ENCODE measurements at regions not wholly inside any gene's neighbourhood (a gene's known extent, or its start where the extent isn't known, plus 50 kb on each side); places are given as distances from the start of the nearest gene placed in this dataset.

DNA sequence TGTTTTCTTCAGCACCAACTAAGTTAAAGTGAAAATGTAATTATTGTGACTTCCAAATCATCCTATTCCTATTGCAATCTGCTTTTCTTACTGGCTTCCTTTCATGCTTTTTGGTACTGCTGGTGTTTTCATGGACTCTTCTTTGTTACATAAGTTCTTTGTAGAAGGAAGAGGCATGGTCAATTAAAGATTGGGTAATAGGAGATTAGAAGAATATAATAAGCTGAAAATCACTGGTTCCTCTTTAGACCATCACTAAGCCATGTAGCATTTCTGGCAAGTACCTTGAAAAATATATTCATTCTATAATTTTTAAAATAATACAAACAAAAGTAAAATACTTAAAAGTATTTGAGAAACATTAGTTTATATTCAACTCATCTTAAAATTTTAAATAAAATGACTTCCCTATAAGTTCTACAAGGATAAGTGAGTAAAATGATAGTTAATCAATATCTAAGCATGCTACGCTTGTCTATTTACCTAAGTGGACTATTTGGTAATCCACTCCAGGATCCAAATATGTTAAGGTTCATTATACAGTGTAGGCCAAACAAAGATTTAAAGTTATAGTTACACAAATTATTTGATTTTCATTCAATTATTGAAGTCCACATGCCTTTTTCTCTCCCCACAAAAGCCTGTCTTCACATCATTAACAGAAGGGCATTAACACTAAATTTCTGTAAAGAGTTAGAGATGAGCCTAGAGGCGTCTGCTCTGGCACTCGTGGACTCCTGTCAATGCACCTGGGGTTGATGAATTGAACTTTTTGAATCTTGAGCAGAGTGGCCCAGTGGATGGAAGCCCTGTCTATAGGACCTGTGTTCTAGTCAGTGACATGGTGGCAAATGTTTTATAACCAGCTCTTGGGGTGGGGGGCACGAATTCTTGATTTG is 408.1 kb downstream of the INHBA start:
- no peak for DNase-seq (ENCODE audit: low spot score)

DNA sequence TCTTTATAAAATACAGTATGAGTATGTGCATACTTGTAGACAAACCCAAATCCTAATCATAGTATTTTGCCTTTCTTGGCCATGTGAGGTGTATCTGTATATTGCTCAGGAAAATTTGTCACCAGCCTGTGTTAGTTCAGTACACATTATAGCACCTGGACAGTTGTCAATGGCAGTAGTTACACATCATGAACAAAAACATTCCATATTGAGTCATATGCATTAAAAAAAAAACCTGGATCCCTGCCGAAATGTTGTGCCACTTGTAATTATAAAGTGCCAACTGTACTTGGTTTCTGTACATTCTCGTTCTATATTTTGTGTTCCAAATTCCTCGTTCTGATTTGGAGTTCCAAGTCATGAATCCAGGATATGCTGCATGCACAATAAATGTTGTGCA is 410.4 kb downstream of the INHBA start:
- DNase-seq (ENCODE audit: low spot score): no peak

GRCh38 chr7:41287559-41288335 is 415.1 kb downstream of the INHBA start:
- no peak for DNase-seq (ENCODE audit: low spot score)

- DNase-seq (ENCODE audit: low spot score): no peak
These were observed 422.4 kb downstream of the INHBA start for GRCh38 chr7:41280491-41280890.

- DNase-seq (ENCODE audit: low spot score): no peak
These were observed 425.3 kb downstream of the INHBA start for GRCh38 chr7:41277561-41277960.

DNA sequence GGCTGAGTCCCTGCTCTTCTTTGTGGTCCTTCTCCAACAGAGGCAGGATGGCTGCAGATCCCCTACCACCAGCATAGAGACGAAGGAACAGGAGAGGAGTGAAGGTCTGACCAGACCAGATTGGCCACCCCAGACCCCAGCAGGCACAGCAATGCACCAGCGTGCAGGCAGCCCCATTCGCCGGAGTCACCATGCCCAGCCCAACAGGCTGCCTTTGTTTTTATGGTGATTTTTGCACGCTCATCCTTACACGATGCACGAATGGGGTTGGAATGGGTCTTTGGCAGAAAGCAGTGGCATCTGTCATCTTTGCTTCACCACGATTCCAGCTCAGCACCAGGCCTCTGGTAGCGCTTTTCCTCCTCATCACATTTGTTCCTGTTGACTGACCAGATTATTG is 427.6 kb downstream of the INHBA start:
- no peak for DNase-seq (ENCODE audit: low spot score)

DNA sequence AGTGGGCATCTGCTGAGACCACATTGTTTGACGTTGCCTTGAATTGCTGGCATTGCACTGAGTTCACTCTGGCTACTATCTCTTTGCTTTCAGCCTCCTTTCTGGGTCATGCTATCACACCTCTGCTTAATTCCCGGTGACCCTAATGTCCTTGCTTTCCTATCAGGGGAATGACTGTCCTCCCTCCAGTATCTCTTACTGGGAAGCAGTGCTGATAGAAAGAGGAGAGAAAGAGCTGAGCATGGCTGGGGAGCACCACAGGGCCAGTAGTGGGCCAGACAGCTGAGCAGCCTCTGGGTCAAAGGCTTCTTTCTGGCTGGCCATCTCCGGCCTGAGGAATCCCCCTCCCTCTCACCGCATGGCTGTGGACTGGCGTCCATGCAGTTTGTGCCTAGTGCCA is 428.7 kb downstream of the INHBA start:
- no peak for DNase-seq (ENCODE audit: low spot score)

- no peak for DNase-seq (ENCODE audit: low spot score)
These were observed 430.2 kb downstream of the INHBA start for GRCh38 chr7:41272664-41273063.

DNA sequence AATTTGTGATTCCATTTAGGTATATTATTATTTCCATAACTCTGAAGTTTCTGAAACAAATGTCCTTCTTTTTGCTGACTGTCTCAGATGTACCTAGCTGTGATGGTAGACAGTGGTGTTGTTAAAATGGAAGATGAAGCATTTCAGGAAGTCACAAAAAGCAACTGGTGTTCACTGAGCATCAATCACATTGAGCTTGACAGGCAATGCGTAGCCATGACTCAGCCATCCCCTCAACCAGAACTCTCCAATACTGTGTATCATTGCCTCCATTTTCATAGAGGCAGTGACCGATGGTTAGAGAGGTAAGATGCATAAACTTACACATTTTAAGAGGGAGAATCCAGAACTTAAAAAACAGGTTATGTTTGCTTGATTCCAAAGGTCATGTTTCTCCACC is 434.0 kb downstream of the INHBA start:
- no peak for DNase-seq (ENCODE audit: low spot score)

DNA sequence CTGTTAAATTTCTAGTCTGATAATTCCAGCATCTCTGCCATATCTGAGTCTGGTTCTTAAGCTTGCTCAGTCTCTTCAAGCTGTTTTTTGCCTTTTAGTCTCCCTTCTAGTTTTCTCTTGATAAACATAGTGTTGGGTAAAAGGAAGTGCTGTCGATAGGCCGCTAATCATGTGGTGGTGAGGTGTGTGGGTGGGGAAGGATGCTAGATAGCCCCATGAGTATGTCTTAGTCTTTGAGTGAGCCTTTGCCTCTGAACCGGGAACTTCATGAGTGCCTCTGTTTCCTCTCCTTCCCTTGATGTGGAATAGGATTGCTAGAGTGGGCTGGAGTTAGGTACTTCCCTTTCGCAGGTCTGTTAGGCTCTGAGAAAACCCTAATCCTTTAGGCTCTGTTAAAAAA is 441.8 kb downstream of the INHBA start:
- no peak for DNase-seq (ENCODE audit: low spot score)

- no peak for DNase-seq (ENCODE audit: low spot score)
These were observed 445.2 kb downstream of the INHBA start for GRCh38 chr7:41257660-41258059.

GRCh38 chr7:41256186-41256945 is 446.5 kb downstream of the INHBA start:
- no peak for DNase-seq (ENCODE audit: low spot score)

- DNase-seq (ENCODE audit: low spot score): no peak
These were observed 447.2 kb downstream of the INHBA start for GRCh38 chr7:41255716-41256115.

DNA sequence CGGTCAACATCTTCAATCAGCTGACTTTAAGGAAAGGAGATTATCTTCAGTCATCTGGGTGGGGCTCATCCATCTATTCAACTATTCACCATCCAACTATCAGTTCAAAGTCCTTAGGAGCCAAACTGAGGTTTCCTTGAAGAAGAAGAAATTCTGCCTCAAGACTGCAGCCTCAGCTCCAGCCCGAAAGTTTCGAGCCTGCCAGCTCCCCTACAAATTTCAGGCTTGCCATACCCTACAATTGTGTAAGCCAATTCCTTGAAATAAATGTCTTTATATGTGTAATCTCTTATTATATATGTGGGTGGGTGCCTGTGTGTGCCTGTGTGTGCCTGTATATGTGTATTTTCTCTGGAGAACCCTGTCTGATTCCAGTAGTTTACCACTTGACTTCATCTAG is 447.8 kb downstream of the INHBA start:
- DNase-seq (ENCODE audit: low spot score): no peak

- DNase-seq (ENCODE audit: low spot score): no peak
These were observed 449.9 kb downstream of the INHBA start for GRCh38 chr7:41252957-41253356.

- DNase-seq (ENCODE audit: low spot score): no peak
These were observed 450.3 kb downstream of the INHBA start for GRCh38 chr7:41252551-41252950.

- no peak for DNase-seq (ENCODE audit: low spot score)
These were observed 455.6 kb downstream of the INHBA start for GRCh38 chr7:41247143-41247865.

DNA sequence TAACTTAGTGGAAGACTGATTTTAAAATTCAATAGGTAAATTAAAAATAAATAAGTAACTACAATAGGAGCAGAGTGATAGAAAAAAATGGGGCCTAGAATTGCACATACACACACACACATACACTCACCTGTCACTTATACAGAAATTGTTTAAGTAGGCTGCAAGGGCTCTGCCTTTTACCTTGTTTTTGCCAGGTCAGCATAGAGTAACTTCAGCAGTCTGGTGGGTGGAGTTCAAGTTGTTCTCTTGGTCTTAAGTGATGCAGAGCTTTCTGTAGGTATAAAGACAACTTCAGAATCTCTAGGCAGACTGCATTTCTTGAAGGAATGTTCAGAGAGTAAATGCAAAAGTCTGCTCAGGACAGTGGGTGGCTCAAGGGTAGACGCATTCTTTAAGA is 457.0 kb downstream of the INHBA start:
- DNase-seq (ENCODE audit: low spot score): no peak

- DNase-seq (ENCODE audit: low spot score): no peak
These were observed 458.6 kb downstream of the INHBA start for GRCh38 chr7:41244246-41244645.

- DNase-seq (ENCODE audit: low spot score): peak; percentile 13
These were observed 461.2 kb downstream of the INHBA start for GRCh38 chr7:41241641-41242040.

DNA sequence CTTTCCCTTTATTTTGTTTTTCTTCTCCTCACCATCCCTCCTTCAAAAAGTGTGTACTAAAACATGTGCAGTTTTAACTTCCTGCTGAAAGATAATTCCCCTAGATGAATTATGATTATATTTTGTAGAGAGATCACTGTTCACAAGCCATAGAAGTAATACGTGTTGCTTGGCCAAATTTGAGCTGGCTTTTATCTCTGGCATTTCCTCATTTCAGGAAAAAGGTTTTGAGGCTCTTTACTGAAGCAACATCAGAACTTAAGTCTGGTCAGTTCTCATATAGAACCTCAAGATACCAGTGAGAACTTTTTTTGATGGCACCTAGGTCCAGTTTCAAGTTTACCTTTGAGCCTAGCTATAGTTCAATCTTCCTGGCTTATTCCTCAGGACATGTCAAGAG is 463.3 kb downstream of the INHBA start:
- no peak for DNase-seq (ENCODE audit: low spot score)

- no peak for DNase-seq (ENCODE audit: low spot score)
These were observed 464.0 kb downstream of the INHBA start for GRCh38 chr7:41238851-41239331.
